Right atrium auricular region (tissue), 2 donors: ENCODE measurements at regions not wholly inside any gene's neighbourhood (a gene's known extent, or its start where the extent isn't known, plus 50 kb on each side); places are given as distances from the start of the nearest gene placed in this dataset.

Experiments used
- DNase-seq: peaks from one replicate; pipeline ENCODE4 v3.0.0-alpha.2; 2019; ENCODE audit warnings: low spot score
- H3K27ac ChIP-seq, 2 donors: fragments of 200-600 bp; sonication (generic); 1 replicate in 1 of 2; 2 replicates in 1 of 2; pipeline ENCODE4 v1.5.1; 2016 to 2019
- H3K27me3 ChIP-seq, 2 donors: fragments of 200-600 bp; sonication (generic); one replicate each; pipeline versions ENCODE4 v1.5.1 to v1.6.0; 2017 to 2019
- H3K36me3 ChIP-seq: fragments of 200-600 bp; sonication (generic); one replicate; pipeline ENCODE4 v1.5.1; 2016
- H3K4me1 ChIP-seq, 2 donors: fragments of 200-600 bp; sonication (generic); one replicate each; pipeline versions ENCODE4 v1.5.1 to v1.6.0; 2017 to 2019
- H3K4me3 ChIP-seq, 2 donors: fragments of 200-600 bp; sonication (generic); 1 replicate in 1 of 2; 2 replicates in 1 of 2; pipeline ENCODE4 v1.5.1; 2017 to 2019; ENCODE audit warnings: mild to moderate bottlenecking in 1 of 2, moderate library complexity in 1 of 2
- H3K9me3 ChIP-seq, 2 donors: fragments of 200-600 bp; sonication (generic); one replicate each; pipeline ENCODE4 v1.5.1; 2019
- TF ChIP-seq, protein P1 (sequence below), 2 donors: fragments of 200-600 bp; sonication (generic); IDR thresholded peaks; one replicate each; pipeline ENCODE4 v1.5.1; 2019; ENCODE audit warnings: antibody characterized with exemption in 2 of 2

DNA sequence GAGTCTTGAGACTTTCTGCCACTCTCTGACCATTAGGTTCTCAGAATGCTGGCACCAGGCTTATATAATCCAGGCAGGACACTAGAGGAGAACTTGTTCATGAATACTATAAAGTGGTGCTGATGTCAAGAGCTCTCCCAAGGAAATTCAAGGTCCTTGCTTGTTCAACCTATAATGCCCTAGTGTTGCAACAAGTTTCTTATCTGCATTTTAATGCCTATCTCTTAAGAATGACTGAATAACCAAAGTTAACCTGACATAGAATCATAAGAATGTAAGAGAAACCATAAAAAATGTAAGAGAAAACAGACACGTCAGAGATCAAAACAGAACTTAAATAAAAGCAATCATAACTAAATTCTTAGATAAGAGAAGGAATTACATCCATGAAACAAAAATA lies 640.8 kb upstream of the SGCD start:
- TF ChIP-seq, protein P1, sequence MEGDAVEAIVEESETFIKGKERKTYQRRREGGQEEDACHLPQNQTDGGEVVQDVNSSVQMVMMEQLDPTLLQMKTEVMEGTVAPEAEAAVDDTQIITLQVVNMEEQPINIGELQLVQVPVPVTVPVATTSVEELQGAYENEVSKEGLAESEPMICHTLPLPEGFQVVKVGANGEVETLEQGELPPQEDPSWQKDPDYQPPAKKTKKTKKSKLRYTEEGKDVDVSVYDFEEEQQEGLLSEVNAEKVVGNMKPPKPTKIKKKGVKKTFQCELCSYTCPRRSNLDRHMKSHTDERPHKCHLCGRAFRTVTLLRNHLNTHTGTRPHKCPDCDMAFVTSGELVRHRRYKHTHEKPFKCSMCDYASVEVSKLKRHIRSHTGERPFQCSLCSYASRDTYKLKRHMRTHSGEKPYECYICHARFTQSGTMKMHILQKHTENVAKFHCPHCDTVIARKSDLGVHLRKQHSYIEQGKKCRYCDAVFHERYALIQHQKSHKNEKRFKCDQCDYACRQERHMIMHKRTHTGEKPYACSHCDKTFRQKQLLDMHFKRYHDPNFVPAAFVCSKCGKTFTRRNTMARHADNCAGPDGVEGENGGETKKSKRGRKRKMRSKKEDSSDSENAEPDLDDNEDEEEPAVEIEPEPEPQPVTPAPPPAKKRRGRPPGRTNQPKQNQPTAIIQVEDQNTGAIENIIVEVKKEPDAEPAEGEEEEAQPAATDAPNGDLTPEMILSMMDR (IDR thresholded peaks at IDR 0.05): no peak
- no peaks in the 10 kb centered on the region for H3K4me1 ChIP-seq
- DNase-seq: no peak

DNA sequence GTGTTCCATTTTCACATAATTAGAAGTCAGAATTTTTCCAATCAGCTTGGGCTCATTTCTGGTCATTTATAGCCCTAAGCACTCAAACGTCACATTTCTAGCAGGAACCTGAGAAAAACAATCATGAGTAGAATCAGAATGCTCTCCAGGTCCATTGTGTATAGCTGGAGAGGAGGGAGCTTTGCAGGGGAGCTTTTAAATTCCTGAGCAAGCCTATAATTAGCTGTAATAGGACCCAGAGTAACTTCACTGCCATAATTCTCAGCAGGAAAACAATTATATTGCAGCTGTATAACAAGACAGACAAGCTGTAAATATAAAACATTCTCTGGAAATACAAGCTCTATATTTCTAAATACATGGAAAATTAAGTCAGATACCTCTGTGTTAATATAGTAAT lies 637.6 kb upstream of the SGCD start:
- Histone ChIP-seq H3K9me3 (no peaks in the 10 kb centered on the region), H3K27ac (no peak overlapping the region), H3K36me3 (no peaks in the 10 kb centered on the region), H3K27me3 (no peaks in the 10 kb centered on the region), H3K4me1 (no peaks in the 10 kb centered on the region), H3K4me3 (no peak overlapping the region)
- TF ChIP-seq, protein P1 (IDR thresholded peaks at IDR 0.05): no peak
- DNase-seq: no peak

More for the DNA sequence above, 640.8 kb upstream of the SGCD start:
- H3K27ac ChIP-seq: no peak overlapping the region
- no peaks in the 10 kb centered on the region for H3K27me3 ChIP-seq
- no peak overlapping the region for H3K4me3 ChIP-seq
- no peaks in the 10 kb centered on the region for H3K36me3 ChIP-seq
- H3K9me3 ChIP-seq: no peaks in the 10 kb centered on the region

DNA sequence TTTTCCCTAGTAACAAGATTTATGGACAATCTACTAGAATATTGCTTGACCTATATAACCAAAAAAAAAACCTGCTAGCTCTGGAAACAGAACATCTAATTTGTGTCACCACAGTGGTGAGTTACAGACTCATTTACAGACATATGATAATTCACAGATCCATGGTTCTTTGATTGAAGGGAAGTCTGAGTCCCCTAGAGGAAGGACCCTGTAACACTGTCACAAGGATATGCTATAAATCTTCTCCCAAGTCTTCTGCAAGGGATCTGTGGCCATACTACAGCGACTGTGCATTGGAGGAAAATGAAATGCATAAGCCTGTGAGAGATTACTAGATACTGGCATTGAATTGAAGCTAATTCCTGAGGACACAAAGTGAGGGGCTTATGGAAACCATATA lies 630.6 kb upstream of the SGCD start:
- TF ChIP-seq, protein P1 (IDR thresholded peaks at IDR 0.05): no peak
- no peak for DNase-seq
- H3K36me3 ChIP-seq: no peaks in the 10 kb centered on the region
- no peak overlapping the region for H3K4me3 ChIP-seq
- no peaks in the 10 kb centered on the region for H3K27me3 ChIP-seq
- H3K9me3 ChIP-seq: peaks cover 0 to 10% of the 10 kb centered on the region in 2 donors
- H3K27ac ChIP-seq: no peak overlapping the region
- H3K4me1 ChIP-seq: no peaks in the 10 kb centered on the region

DNA sequence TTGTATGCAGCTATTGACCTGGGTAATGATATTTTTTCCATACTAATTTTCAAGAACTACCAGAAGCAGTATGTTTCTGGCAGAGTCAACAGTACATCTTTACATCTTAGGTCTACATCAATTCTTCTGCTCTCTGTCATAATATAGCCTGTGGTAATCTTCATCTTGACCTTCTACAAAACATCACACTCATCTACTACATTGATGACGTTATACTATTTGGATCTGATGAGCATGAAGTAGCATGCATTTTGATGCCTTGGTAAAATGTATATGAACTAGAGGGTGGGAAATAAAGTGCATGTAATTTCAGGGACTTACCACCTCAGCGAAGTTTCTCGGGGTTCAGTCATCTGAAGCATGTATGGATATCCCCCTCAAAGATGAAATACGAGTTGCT lies 629.7 kb upstream of the SGCD start:
- TF ChIP-seq, protein P1 (IDR thresholded peaks at IDR 0.05): no peak
- Histone ChIP-seq H3K27me3 (no peaks in the 10 kb centered on the region), H3K27ac (no peak overlapping the region), H3K4me1 (no peaks in the 10 kb centered on the region), H3K4me3 (no peak overlapping the region), H3K36me3 (no peaks in the 10 kb centered on the region), H3K9me3 (peaks cover 0 to 10% of the 10 kb centered on the region in 2 donors)
- DNase-seq: no peak

DNA sequence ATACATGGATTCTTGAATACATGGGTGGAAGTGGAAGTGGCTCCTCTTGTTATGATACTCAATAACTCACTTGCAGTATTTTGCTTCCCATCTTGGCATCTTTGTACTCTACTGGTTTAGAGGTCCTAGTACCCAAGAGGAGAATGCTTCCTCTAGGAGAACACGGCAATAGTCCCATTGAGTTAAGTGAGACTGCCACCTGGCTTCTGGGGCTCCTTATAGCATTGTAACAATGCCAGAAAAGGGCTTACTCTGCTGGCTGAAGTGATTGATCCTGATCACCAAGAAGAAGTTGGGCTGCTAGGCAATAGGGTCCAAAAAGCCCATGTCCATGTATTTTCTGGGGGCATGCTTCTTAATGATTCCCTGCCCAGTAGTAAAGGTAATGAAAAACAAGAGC lies 627.6 kb upstream of the SGCD start:
- DNase-seq: no peak
- H3K27me3 ChIP-seq: no peaks in the 10 kb centered on the region
- H3K4me1 ChIP-seq: no peaks in the 10 kb centered on the region
- peaks cover 0 to 10% of the 10 kb centered on the region in 2 donors for H3K9me3 ChIP-seq
- no peak overlapping the region for H3K27ac ChIP-seq
- TF ChIP-seq, protein P1 (IDR thresholded peaks at IDR 0.05): no peak
- no peaks in the 10 kb centered on the region for H3K36me3 ChIP-seq
- H3K4me3 ChIP-seq: no peak overlapping the region

DNA sequence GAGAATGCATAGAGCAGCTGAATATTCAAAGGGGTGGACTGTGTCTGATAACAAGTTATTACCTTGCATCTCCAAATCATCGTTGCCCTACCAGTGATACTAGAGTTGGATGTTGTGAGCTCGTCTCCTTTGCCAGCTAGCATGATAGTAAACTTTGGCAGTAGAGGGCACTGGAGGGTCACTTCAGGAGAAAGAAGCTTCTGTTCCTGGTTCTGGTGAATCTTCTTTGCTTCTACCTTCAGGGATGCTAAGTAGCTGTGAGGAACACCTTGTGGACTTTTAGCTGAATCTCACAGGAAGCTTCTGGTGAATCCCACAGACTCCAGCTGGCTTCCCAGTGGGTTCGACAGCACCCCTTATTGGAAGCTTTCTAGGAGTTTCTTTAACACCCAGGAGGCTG lies 626.6 kb upstream of the SGCD start:
- Histone ChIP-seq H3K4me1 (no peaks in the 10 kb centered on the region), H3K27me3 (no peaks in the 10 kb centered on the region), H3K36me3 (no peaks in the 10 kb centered on the region), H3K9me3 (peaks cover 0 to 10% of the 10 kb centered on the region in 2 donors), H3K27ac (no peak overlapping the region), H3K4me3 (no peak overlapping the region)
- TF ChIP-seq, protein P1 (IDR thresholded peaks at IDR 0.05): no peak
- DNase-seq: no peak
